Chondrocyte (in vitro differentiated cells): ENCODE measurements at regions not wholly inside any gene's neighbourhood (a gene's known extent, or its start where the extent isn't known, plus 50 kb on each side); places are given as distances from the start of the nearest gene placed in this dataset.

ENCODE experiments used
- DNase-seq: peaks from one replicate; pipeline ENCODE4 v3.0.0; 2021; ENCODE audit warnings: mixed read lengths, low spot score
- H3K27ac Mint-ChIP-seq: one replicate; pipeline ENCODE4 v1.8.0; 2021; ENCODE audit warnings: mild to moderate bottlenecking, moderate library complexity, mixed read lengths; ENCODE audit not compliant: unreplicated experiment
- H3K27me3 Mint-ChIP-seq: 2 replicates; pipeline ENCODE4 v1.8.0; 2021; ENCODE audit warnings: low read depth, mixed read lengths
- H3K36me3 Mint-ChIP-seq: 2 replicates; pipeline ENCODE4 v1.8.0; 2021; ENCODE audit warnings: low read depth, mixed read lengths
- H3K4me1 Mint-ChIP-seq: 2 replicates; pipeline ENCODE4 v1.8.0; 2021; ENCODE audit warnings: low read depth, mild to moderate bottlenecking, mixed read lengths
- H3K4me3 Mint-ChIP-seq: one replicate; pipeline ENCODE4 v1.8.0; 2021; ENCODE audit warnings: mild to moderate bottlenecking, moderate library complexity, mixed read lengths; ENCODE audit not compliant: unreplicated experiment
- H3K9me3 Mint-ChIP-seq: 2 replicates; pipeline ENCODE4 v1.8.0; 2021; ENCODE audit warnings: low read depth, mixed read lengths
- CTCF ChIP-seq: fragments of 200-600 bp; sonication (generic); IDR thresholded peaks from 2 replicates; pipeline ENCODE4 v1.5.0; 2021; ENCODE audit warnings: antibody characterized with exemption, mild to moderate bottlenecking, moderate library complexity

- H3K4me1 Mint-ChIP-seq = peaks cover 16% of the 10 kb centered on the region
- peaks cover 21% of the 10 kb centered on the region for H3K27me3 Mint-ChIP-seq
- no peaks in the 10 kb centered on the region for H3K9me3 Mint-ChIP-seq
- peaks cover 2% of the 10 kb centered on the region for H3K36me3 Mint-ChIP-seq
- DNase-seq = no peak
- no peak overlapping the region for H3K4me3 Mint-ChIP-seq
- TF ChIP-seq CTCF = no peak
- no peak overlapping the region for H3K27ac Mint-ChIP-seq
Measured at GRCh38 chr7:131607291-131608115, 51.1 kb upstream of the PODXL start.

GRCh38 chr7:131606346-131607290 is 50.2 kb upstream of the PODXL start:
- Mint-ChIP-seq H3K27me3 (peaks cover 21% of the 10 kb centered on the region), H3K4me1 (peaks cover 16% of the 10 kb centered on the region), H3K27ac (no peak overlapping the region)

More at GRCh38 chr7:131606346-131607290, 50.2 kb upstream of the PODXL start:
- no peak for TF ChIP-seq CTCF
- Mint-ChIP-seq H3K36me3 (peaks cover 2% of the 10 kb centered on the region), H3K4me3 (no peak overlapping the region), H3K9me3 (no peaks in the 10 kb centered on the region)
- DNase-seq = no peak
